Left ventricle myocardium inferior (tissue), 1 donor: ENCODE measurements at regions not wholly inside any gene's neighbourhood (a gene's known extent, or its start where the extent isn't known, plus 50 kb on each side); places are given as distances from the start of the nearest gene placed in this dataset.

ENCODE experiments used
- DNase-seq: peaks from one replicate; pipeline ENCODE4 v3.0.0-alpha.2; 2020
- H3K27ac ChIP-seq: fragments of 200-600 bp; replicated peaks from 2 replicates; pipeline ENCODE4 v1.8.0; 2021
- H3K27me3 ChIP-seq: fragments of 200-600 bp; 2 replicates; pipeline ENCODE4 v1.8.0; 2021; ENCODE audit warnings: low read depth
- H3K36me3 ChIP-seq: fragments of 200-600 bp; 2 replicates; pipeline ENCODE4 v1.8.0; 2021
- H3K4me1 ChIP-seq: fragments of 200-600 bp; 2 replicates; pipeline ENCODE4 v1.8.0; 2021
- H3K4me3 ChIP-seq: fragments of 200-600 bp; 2 replicates; pipeline ENCODE4 v1.8.0; 2021; ENCODE audit warnings: mild to moderate bottlenecking, moderate library complexity
- H3K9me3 ChIP-seq: fragments of 200-600 bp; replicated peaks from 2 replicates; pipeline ENCODE4 v1.8.0; 2021
- CTCF ChIP-seq: fragments of 200-600 bp; IDR thresholded peaks from 2 replicates; pipeline ENCODE4 v1.8.0; 2021; ENCODE audit warnings: antibody characterized with exemption, mild to moderate bottlenecking, borderline replicate concordance
- intact Hi-C: fragments of 100-400 bp; cut with micrococcal nuclease; formaldehyde crosslinking; loops from one replicate; pipeline ENCODE4 v1.11.0; 2022
- donor health status: DM: no; HTN: yes; CAD: no; lungs with severe emphysema.

GRCh38 chr2:224287531-224287930 lies 114.4 kb downstream of the FAM124B start:
- Histone ChIP-seq H3K4me3 (no peak overlapping the region), H3K9me3 (no peaks in the 10 kb centered on the region), H3K27me3 (peaks cover 74% of the 10 kb centered on the region), H3K4me1 (no peaks in the 10 kb centered on the region), H3K27ac (no peak overlapping the region), H3K36me3 (no peaks in the 10 kb centered on the region)
- no peak for DNase-seq
- TF ChIP-seq CTCF, result no peak
- intact Hi-C loops, result no loop called here

GRCh38 chr2:224286923-224287322 lies 115.0 kb downstream of the FAM124B start:
- Histone ChIP-seq H3K27ac (no peak overlapping the region), H3K4me1 (no peaks in the 10 kb centered on the region), H3K4me3 (no peak overlapping the region), H3K27me3 (peaks cover 75% of the 10 kb centered on the region), H3K36me3 (no peaks in the 10 kb centered on the region), H3K9me3 (no peaks in the 10 kb centered on the region)
- no peak for DNase-seq
- intact Hi-C loops, result no loop called here
- TF ChIP-seq CTCF, result no peak

- H3K4me1 ChIP-seq, result no peaks in the 10 kb centered on the region
- H3K27me3 ChIP-seq, result peaks cover 52% of the 10 kb centered on the region
- H3K27ac ChIP-seq, result no peak overlapping the region
- H3K4me3 ChIP-seq, result no peak overlapping the region
- no peaks in the 10 kb centered on the region for H3K36me3 ChIP-seq
- peak; percentile 69 for TF ChIP-seq CTCF
- H3K9me3 ChIP-seq, result no peaks in the 10 kb centered on the region
- no peak for DNase-seq
- intact Hi-C loops, result loop anchor here (5.0 kb wide), 1 partner anchor 292 kb away; no protein-coding TSS in a partner anchor
These were observed 117.6 kb downstream of the FAM124B start for GRCh38 chr2:224284134-224284946.

- DNase-seq, result no peak
- intact Hi-C loops, result loop anchor here (5.0 kb wide), 1 partner anchor 291 kb away; no protein-coding TSS in a partner anchor
- Histone ChIP-seq H3K4me1 (no peaks in the 10 kb centered on the region), H3K27me3 (peaks cover 44% of the 10 kb centered on the region), H3K36me3 (no peaks in the 10 kb centered on the region), H3K9me3 (no peaks in the 10 kb centered on the region), H3K27ac (no peak overlapping the region), H3K4me3 (no peak overlapping the region)
- TF ChIP-seq CTCF, result no peak
These were observed 118.4 kb downstream of the FAM124B start for GRCh38 chr2:224283466-224283965.

- intact Hi-C loops, result loop anchor here (5.0 kb wide), 1 partner anchor 289 kb away; no protein-coding TSS in a partner anchor
- peaks cover 28% of the 10 kb centered on the region for H3K27me3 ChIP-seq
- H3K36me3 ChIP-seq, result no peaks in the 10 kb centered on the region
- H3K4me1 ChIP-seq, result no peaks in the 10 kb centered on the region
- no peak overlapping the region for H3K4me3 ChIP-seq
- no peak for DNase-seq
- TF ChIP-seq CTCF, result no peak
- H3K27ac ChIP-seq, result no peak overlapping the region
- H3K9me3 ChIP-seq, result no peaks in the 10 kb centered on the region
These were observed 120.5 kb downstream of the FAM124B start for GRCh38 chr2:224281374-224281773.
